Trophoblast cell (in vitro differentiated cells and primary cell): ENCODE measurements at regions not wholly inside any gene's neighbourhood (a gene's known extent, or its start where the extent isn't known, plus 50 kb on each side); places are given as distances from the start of the nearest gene placed in this dataset.

Source experiments
- DNase-seq, 2 donors: peaks; one replicate each; pipeline ENCODE4 v3.0.0-alpha.2; 2016
- H2AFZ ChIP-seq: 2 replicates; pipeline ENCODE4 v1.6.1; 2013; ENCODE audit warnings: low read length, moderate library complexity, mild to moderate bottlenecking; ENCODE audit not compliant: insufficient read depth, poor library complexity
- H2AK5ac ChIP-seq: 2 replicates; pipeline ENCODE4 v1.6.1; 2013; ENCODE audit warnings: mild to moderate bottlenecking, low read length
- H2BK120ac ChIP-seq: 2 replicates; pipeline ENCODE4 v1.6.1; 2013; ENCODE audit warnings: low read length, mild to moderate bottlenecking, moderate library complexity; ENCODE audit not compliant: insufficient read depth, poor library complexity
- H2BK12ac ChIP-seq: 2 replicates; pipeline ENCODE4 v1.6.1; 2013; ENCODE audit warnings: mild to moderate bottlenecking, low read length, moderate library complexity
- H2BK5ac ChIP-seq: 2 replicates; pipeline ENCODE4 v1.6.1; 2013; ENCODE audit warnings: low read length, low read depth, moderate library complexity, mild to moderate bottlenecking; ENCODE audit not compliant: poor library complexity
- H3K14ac ChIP-seq: 2 replicates; pipeline ENCODE4 v1.6.1; 2013; ENCODE audit warnings: mild to moderate bottlenecking, low read length
- H3K18ac ChIP-seq: 2 replicates; pipeline ENCODE4 v1.6.1; 2013; ENCODE audit warnings: mild to moderate bottlenecking, low read length
- H3K23ac ChIP-seq: 2 replicates; pipeline ENCODE4 v1.6.1; 2013; ENCODE audit warnings: low read length
- H3K27ac ChIP-seq: 2 replicates; pipeline ENCODE4 v1.5.1; 2013; ENCODE audit warnings: low read depth, mild to moderate bottlenecking, inconsistent platforms, low read length, moderate library complexity
- H3K27me3 ChIP-seq: 2 replicates; pipeline ENCODE4 v1.6.1; 2013; ENCODE audit warnings: inconsistent platforms, mild to moderate bottlenecking, low read length, moderate library complexity; ENCODE audit not compliant: insufficient read depth
- H3K36me3 ChIP-seq, 2 experiments: 1 replicate in 1 of 2; 2 replicates in 1 of 2; pipeline ENCODE4 v1.6.1; 2013; ENCODE audit warnings: low read length in 2 of 2, mild to moderate bottlenecking in 2 of 2, moderate library complexity in 1 of 2; ENCODE audit not compliant: insufficient read depth in 2 of 2, control insufficient read depth in 1 of 2
- H3K4ac ChIP-seq: 2 replicates; pipeline ENCODE4 v1.6.1; 2013; ENCODE audit warnings: low read depth, mild to moderate bottlenecking, low read length, moderate library complexity
- H3K4me1 ChIP-seq, 2 experiments: 1 replicate in 1 of 2; 2 replicates in 1 of 2; pipeline ENCODE4 v1.6.1; 2013; ENCODE audit warnings: low read length in 2 of 2, mild to moderate bottlenecking in 2 of 2, moderate library complexity in 1 of 2; ENCODE audit not compliant: insufficient read depth in 2 of 2, control insufficient read depth in 1 of 2
- H3K4me2 ChIP-seq: 2 replicates; pipeline ENCODE4 v1.6.1; 2013; ENCODE audit warnings: inconsistent platforms, mild to moderate bottlenecking, low read length, moderate library complexity
- H3K4me3 ChIP-seq: 2 replicates; pipeline ENCODE4 v1.5.1; 2013; ENCODE audit warnings: mild to moderate bottlenecking, low read depth, low read length, inconsistent platforms
- H3K79me1 ChIP-seq: one replicate; pipeline ENCODE4 v1.6.1; 2013; ENCODE audit warnings: low read length
- H3K79me2 ChIP-seq: 2 replicates; pipeline ENCODE4 v1.6.1; 2013; ENCODE audit warnings: low read length, mild to moderate bottlenecking; ENCODE audit not compliant: control insufficient read depth, insufficient read depth, poor library complexity
- H3K9ac ChIP-seq: 2 replicates; pipeline ENCODE4 v1.6.1; 2013; ENCODE audit warnings: mild to moderate bottlenecking, low read length
- H3K9me3 ChIP-seq: 2 replicates; pipeline ENCODE4 v1.6.1; 2013; ENCODE audit warnings: low read depth, mild to moderate bottlenecking, control low read depth, inconsistent platforms, low read length; ENCODE audit not compliant: insufficient read depth
- H4K12ac ChIP-seq: 2 replicates; pipeline ENCODE4 v1.6.1; 2013; ENCODE audit warnings: low read depth, mild to moderate bottlenecking, low read length, moderate library complexity
- H4K8ac ChIP-seq: 2 replicates; pipeline ENCODE4 v1.6.1; 2013; ENCODE audit warnings: low read depth, mild to moderate bottlenecking, low read length, moderate library complexity
- H4K91ac ChIP-seq: one replicate; pipeline ENCODE4 v1.6.1; 2013; ENCODE audit warnings: low read depth, mild to moderate bottlenecking, low read length, moderate library complexity
- WGBS: extraction: QIAGEN DNeasy Blood & Tissue Kit; methylation state at CpG from one replicate; pipeline ENCODE4 v1.1.7; 2013; ENCODE audit warnings: missing lambda C conversion rate; ENCODE audit not compliant: insufficient read length, insufficient coverage; ENCODE audit errors: extremely low coverage; 5-methylcytosine and 5-hydroxymethylcytosine counted together

DNA sequence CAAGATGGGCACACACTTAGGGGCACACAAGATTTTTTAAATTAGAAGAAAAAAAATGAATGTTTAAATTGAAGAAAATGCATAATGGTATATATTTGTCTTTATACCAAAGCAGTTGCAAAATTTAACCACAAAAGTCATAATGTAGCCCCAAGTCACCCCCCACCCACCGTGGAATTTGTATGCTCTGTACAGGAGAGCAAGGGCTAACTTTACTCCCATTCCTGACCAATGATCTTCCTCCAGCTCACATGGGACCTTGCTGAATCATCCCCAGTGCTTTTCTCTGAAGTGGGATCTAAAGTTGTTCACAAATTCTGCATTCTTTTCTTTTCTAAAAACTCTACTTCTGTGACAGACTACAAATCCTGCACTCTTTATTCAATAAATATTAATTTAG, 597.0 kb downstream of the UQCRFS1 start:
- Histone ChIP-seq H3K18ac (no peak overlapping the region), H4K8ac (no peak overlapping the region), H3K23ac (no peak overlapping the region), H3K36me3 (peaks cover 0 to 3% of the 10 kb centered on the region in 2 experiments), H3K27ac (no peak overlapping the region), H4K91ac (no peak overlapping the region), H3K14ac (no peak overlapping the region), H2BK5ac (no peak overlapping the region), H3K4me3 (no peak overlapping the region), H2AK5ac (no peak overlapping the region), H3K79me2 (no peaks in the 10 kb centered on the region), H3K9me3 (peaks cover 1% of the 10 kb centered on the region), H3K4ac (no peak overlapping the region), H3K79me1 (no peaks in the 10 kb centered on the region), H2AFZ (no peak overlapping the region), H2BK120ac (no peak overlapping the region), H4K12ac (no peak overlapping the region), H3K9ac (no peak overlapping the region), H3K4me2 (no peak overlapping the region), H3K27me3 (no peaks in the 10 kb centered on the region), H2BK12ac (no peak overlapping the region), H3K4me1 (no peaks in the 10 kb centered on the region)
- no peak for DNase-seq
- no CpG with 5 or more reads among the region's 1 CpG for WGBS

DNA sequence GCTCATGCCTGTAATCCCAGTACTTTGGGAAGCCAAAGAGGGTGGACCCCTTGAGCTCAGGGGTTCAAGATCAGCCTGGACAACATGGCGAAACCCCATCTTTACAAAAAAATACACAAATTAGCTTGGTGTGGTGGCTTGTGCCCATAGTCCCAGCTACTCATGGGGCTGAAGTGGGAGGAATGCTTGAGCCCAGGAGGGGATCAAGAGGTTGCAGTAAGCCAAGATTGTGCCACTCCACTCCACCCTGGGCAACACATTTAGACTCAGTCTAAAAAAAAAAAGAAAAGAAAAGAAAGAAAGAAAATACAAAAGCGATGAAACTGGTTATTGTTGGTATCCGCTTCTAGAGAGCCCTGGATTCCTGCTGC, 597.4 kb downstream of the UQCRFS1 start:
- no peaks in the 10 kb centered on the region for H3K4me1 ChIP-seq
- H3K4me3 ChIP-seq, result no peak overlapping the region
- no peaks in the 10 kb centered on the region for H3K27me3 ChIP-seq
- no peak overlapping the region for H3K9ac ChIP-seq
- H2BK120ac ChIP-seq, result no peak overlapping the region
- no peak overlapping the region for H2AK5ac ChIP-seq
- no peaks in the 10 kb centered on the region for H3K79me1 ChIP-seq
- H3K36me3 ChIP-seq, result peaks cover 0 to 3% of the 10 kb centered on the region in 2 experiments
- H2BK12ac ChIP-seq, result no peak overlapping the region
- H3K79me2 ChIP-seq, result no peaks in the 10 kb centered on the region
- H2BK5ac ChIP-seq, result no peak overlapping the region
- no CpG with 5 or more reads among the region's 3 CpGs for WGBS
- H3K4ac ChIP-seq, result no peak overlapping the region
- H4K91ac ChIP-seq, result no peak overlapping the region
- H3K23ac ChIP-seq, result no peak overlapping the region
- H3K9me3 ChIP-seq, result peaks cover 1% of the 10 kb centered on the region
- H4K8ac ChIP-seq, result no peak overlapping the region
- H3K27ac ChIP-seq, result no peak overlapping the region
- no peak overlapping the region for H3K18ac ChIP-seq
- no peak overlapping the region for H2AFZ ChIP-seq
- H3K14ac ChIP-seq, result no peak overlapping the region
- H3K4me2 ChIP-seq, result no peak overlapping the region
- H4K12ac ChIP-seq, result no peak overlapping the region
- no peak for DNase-seq

DNA sequence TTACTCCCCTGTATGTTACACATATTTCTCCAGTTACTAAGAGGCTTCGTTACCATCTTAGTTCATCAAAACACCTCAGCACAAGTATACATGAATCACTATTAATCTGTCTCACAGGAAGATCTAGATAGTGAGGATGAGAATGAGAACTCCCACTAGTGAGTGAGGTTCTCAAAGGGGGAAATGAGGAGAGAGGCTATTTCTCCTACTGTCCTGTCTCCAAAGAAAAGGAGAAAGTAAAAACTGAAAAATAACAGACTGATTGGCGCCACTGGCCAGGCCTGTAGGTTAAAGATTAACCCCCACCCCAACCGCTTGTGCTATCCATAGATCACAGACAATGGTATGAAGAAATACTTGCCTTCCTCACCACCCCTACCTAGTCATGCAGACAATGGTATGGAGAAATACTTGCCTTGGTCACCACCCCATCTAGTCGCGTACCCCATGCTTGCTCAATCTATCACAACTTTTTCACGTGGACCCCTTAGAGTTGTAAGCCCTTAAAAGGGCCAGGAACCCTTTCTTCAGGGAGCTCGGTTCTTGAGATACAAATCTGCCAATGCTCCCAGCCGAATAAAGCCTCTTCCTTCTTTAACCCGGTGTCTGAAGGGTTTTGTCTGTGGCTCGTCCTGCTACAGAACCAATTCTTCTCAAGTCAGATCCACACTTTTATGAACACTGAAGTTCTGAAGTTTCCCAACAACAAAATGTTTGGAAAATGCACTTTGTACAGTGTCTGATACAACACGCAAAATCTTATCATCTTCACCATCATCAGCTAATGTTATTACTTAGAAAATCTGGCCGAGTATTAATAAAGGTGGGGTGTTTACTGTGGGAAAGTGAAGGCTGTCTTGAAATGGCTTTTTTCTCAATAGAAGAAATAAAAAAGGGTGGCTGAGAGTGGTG, 598.1 kb downstream of the UQCRFS1 start:
- H3K18ac ChIP-seq, result no peak overlapping the region
- H4K12ac ChIP-seq, result no peak overlapping the region

DNA sequence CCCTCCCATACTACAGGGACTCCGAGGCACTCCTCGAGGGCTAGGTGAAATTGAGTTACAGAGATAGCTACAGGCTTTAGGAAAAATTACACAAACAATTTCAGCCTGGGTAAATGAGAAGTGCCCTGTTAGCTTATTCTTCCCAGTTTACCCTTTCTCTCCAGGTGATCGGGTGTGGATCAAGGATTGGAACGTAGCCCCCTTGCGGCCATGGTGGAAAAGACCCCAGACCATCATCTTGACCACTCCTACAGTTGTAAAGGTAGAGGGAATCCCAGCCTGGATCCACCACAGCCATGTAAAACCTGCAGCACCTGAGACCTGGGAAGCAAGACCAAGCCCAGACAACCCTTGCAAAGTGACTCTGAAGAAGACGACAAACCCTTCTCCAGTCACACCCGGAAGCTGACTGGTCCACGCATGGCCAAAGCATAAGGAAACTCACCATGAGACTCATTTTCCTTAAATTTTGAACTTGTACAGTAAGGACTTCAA, 600.6 kb downstream of the UQCRFS1 start:
- no peak overlapping the region for H4K8ac ChIP-seq
- no peak overlapping the region for H2AFZ ChIP-seq
- H2AK5ac ChIP-seq, result no peak overlapping the region
- H3K4me2 ChIP-seq, result no peak overlapping the region
- no peak overlapping the region for H3K18ac ChIP-seq
- no peaks in the 10 kb centered on the region for H3K79me2 ChIP-seq
- H3K9ac ChIP-seq, result no peak overlapping the region
- H2BK5ac ChIP-seq, result no peak overlapping the region
- DNase-seq, result no peak
- H3K23ac ChIP-seq, result no peak overlapping the region
- no peaks in the 10 kb centered on the region for H3K4me1 ChIP-seq
- no peak overlapping the region for H4K12ac ChIP-seq
- no peaks in the 10 kb centered on the region for H3K27me3 ChIP-seq
- no peak overlapping the region for H3K14ac ChIP-seq
- no peaks in the 10 kb centered on the region for H3K79me1 ChIP-seq
- no peak overlapping the region for H3K4me3 ChIP-seq
- no CpG with 5 or more reads among the region's 8 CpGs for WGBS
- peaks cover under 1 to 3% of the 10 kb centered on the region in 2 experiments for H3K36me3 ChIP-seq
- no peak overlapping the region for H4K91ac ChIP-seq
- H3K27ac ChIP-seq, result no peak overlapping the region
- H2BK12ac ChIP-seq, result no peak overlapping the region
- H3K9me3 ChIP-seq, result peaks cover 1% of the 10 kb centered on the region
- H3K4ac ChIP-seq, result no peak overlapping the region
- H2BK120ac ChIP-seq, result no peak overlapping the region

More for the DNA sequence above, 598.1 kb downstream of the UQCRFS1 start:
- Histone ChIP-seq H2AK5ac (no peak overlapping the region), H2BK5ac (no peak overlapping the region), H3K79me1 (no peaks in the 10 kb centered on the region), H3K23ac (no peak overlapping the region), H3K79me2 (no peaks in the 10 kb centered on the region), H2BK120ac (no peak overlapping the region), H4K8ac (no peak overlapping the region), H3K27me3 (no peaks in the 10 kb centered on the region), H4K91ac (no peak overlapping the region), H3K27ac (no peak overlapping the region), H3K4me3 (no peak overlapping the region), H3K4me1 (no peaks in the 10 kb centered on the region), H2BK12ac (no peak overlapping the region), H3K9ac (no peak overlapping the region), H3K36me3 (peaks cover 0 to 3% of the 10 kb centered on the region in 2 experiments), H3K4ac (no peak overlapping the region), H2AFZ (no peak overlapping the region), H3K4me2 (no peak overlapping the region), H3K14ac (no peak overlapping the region), H3K9me3 (peaks cover 1% of the 10 kb centered on the region)
- WGBS, result no CpG with 5 or more reads among the region's 12 CpGs
- no peak for DNase-seq
